K562 (cell line): ENCODE measurements at regions not wholly inside any gene's neighbourhood (a gene's known extent, or its start where the extent isn't known, plus 50 kb on each side); places are given as distances from the start of the nearest gene placed in this dataset.

Experiments used
- ATAC-seq: fragments of 200-7000 bp; cut with Tn5 transposase; 3 replicates; pipeline ENCODE4 v1.9.1; 2020; ENCODE audit warnings: moderate library complexity
- BruUV-seq: library from RNA; stranded (reverse); fragments of 400-500 nt; replicated peaks from 2 replicates; lab custom pipeline; 2021; lab: Mats Ljungman, UMichigan
- CTCF ChIA-PET: fragments of 300-600 bp; formaldehyde crosslinking; extraction: SDS; loops from one replicate; lab custom pipeline; 2021; ENCODE audit warnings: low intra/inter-chr PET ratio; lab: Yijun Ruan, JAX
- POLR2A ChIA-PET: fragments of 300-600, 350-650 bp; sonication (Branson Sonifier 250); formaldehyde crosslinking; extraction: SDS; loops from one replicate; lab custom pipeline; 2021; ENCODE audit warnings: antibody characterized with exemption, inconsistent platforms; lab: Yijun Ruan, JAX
- DNase-seq, 4 experiments: peaks; one replicate each; pipeline versions ENCODE4 v3.0.0 to v3.0.0-alpha.2; 2011 to 2018; ENCODE audit warnings: low spot score in 3 of 4, mixed read lengths in 3 of 4; ENCODE audit errors: extremely low read depth in 1 of 4
- FAIRE-seq: peaks from 2 replicates; lab custom pipeline; 2011; peaks lifted over from hg19 to GRCh38; lab: Jason Lieb, UNC
- H2AFZ ChIP-seq: 2 replicates; pipeline ENCODE4 v1.6.0; 2011; ENCODE audit warnings: low read depth, low read length, control low read depth, inconsistent platforms
- H3K27ac ChIP-seq: fragments of 200-600 bp; 3 replicates; pipeline ENCODE4 v1.8.0; 2011; ENCODE audit warnings: low read depth, mild to moderate bottlenecking, control low read depth, inconsistent platforms, low read length, moderate library complexity, mixed read lengths; ENCODE audit errors: extremely low read depth
- H3K27me3 ChIP-seq, 2 experiments: fragments of 300-600 bp in 1 of 2; 2 replicates in 1 of 2; 3 replicates in 1 of 2; pipeline versions ENCODE4 v1.6.0 to v1.8.0; 2011; ENCODE audit warnings: inconsistent platforms in 2 of 2, low read length in 2 of 2, mild to moderate bottlenecking in 1 of 2, mixed read lengths in 1 of 2, moderate library complexity in 1 of 2; ENCODE audit not compliant: control insufficient read depth in 2 of 2, insufficient read depth in 2 of 2
- H3K36me3 ChIP-seq: fragments of 300-600 bp; 3 replicates; pipeline ENCODE4 v1.8.0; 2011; ENCODE audit warnings: mild to moderate bottlenecking, low read length, inconsistent platforms; ENCODE audit not compliant: control insufficient read depth, insufficient read depth
- H3K4me1 ChIP-seq, 2 experiments: fragments of 200-600 bp in 1 of 2; replicated peaks in 1 of 2; 2 replicates in 1 of 2; 3 replicates in 1 of 2; pipeline versions ENCODE4 v1.5.1 to v1.8.0; 2011; ENCODE audit warnings: inconsistent platforms in 2 of 2, low read length in 2 of 2, mild to moderate bottlenecking in 1 of 2, mixed read lengths in 1 of 2, moderate library complexity in 1 of 2; ENCODE audit not compliant: control insufficient read depth in 2 of 2, insufficient read depth in 2 of 2
- H3K4me2 ChIP-seq: 2 replicates; pipeline ENCODE4 v1.6.1; 2011; ENCODE audit warnings: low read length, control low read depth, inconsistent platforms, mixed read lengths; ENCODE audit not compliant: insufficient read depth
- H3K4me3 ChIP-seq: fragments of 200-600 bp; sonication (generic), shearing (Covaris generic); 2 replicates; pipeline ENCODE4 v1.5.1; 2016; ENCODE audit warnings: control low read depth, inconsistent platforms
- H3K79me2 ChIP-seq: fragments of 200-600 bp; 3 replicates; pipeline ENCODE4 v1.8.0; 2011; ENCODE audit warnings: low read length, inconsistent platforms; ENCODE audit not compliant: control insufficient read depth, insufficient read depth
- H3K9ac ChIP-seq, 2 experiments: 2 replicates each; pipeline versions ENCODE4 v1.6.0 to v1.6.1; 2011; ENCODE audit warnings: low read depth in 2 of 2, low read length in 2 of 2, control low read depth in 1 of 2, inconsistent platforms in 1 of 2, mild to moderate bottlenecking in 1 of 2, mixed read lengths in 1 of 2; ENCODE audit not compliant: insufficient read depth in 1 of 2
- H3K9me1 ChIP-seq: one replicate; pipeline ENCODE4 v1.6.0; 2011; ENCODE audit warnings: inconsistent platforms, mild to moderate bottlenecking, low read length, moderate library complexity; ENCODE audit not compliant: control insufficient read depth, insufficient read depth
- H3K9me3 ChIP-seq: replicated peaks from 2 replicates; pipeline ENCODE4 v1.5.1; 2011; ENCODE audit warnings: low read depth, low read length, inconsistent platforms; ENCODE audit not compliant: control insufficient read depth, insufficient read depth
- H4K20me1 ChIP-seq: replicated peaks from 2 replicates; pipeline ENCODE4 v1.6.1; 2011; ENCODE audit warnings: low read length, inconsistent platforms, mixed read lengths; ENCODE audit not compliant: control insufficient read depth, insufficient read depth
- KAT2B ChIP-seq: IDR thresholded peaks from one replicate; pipeline ENCODE4 v1.6.1; 2012; ENCODE audit warnings: low read depth, mild to moderate bottlenecking, control low read depth, inconsistent platforms, low read length, moderate library complexity
- NRF1 ChIP-seq, 2 experiments: fragments of 450-650 bp; IDR thresholded peaks in 1 of 2; conservative IDR thresholded peaks in 1 of 2; 2 replicates each; pipeline ENCODE4 v1.6.1; 2014; ENCODE audit warnings: mild to moderate bottlenecking in 2 of 2
- ZNF133 ChIP-seq: fragments of 250-450 bp; sonication (Bioruptor Pico); IDR thresholded peaks from 2 replicates; pipeline ENCODE4 v1.4.0; 2020; ENCODE audit warnings: mild to moderate bottlenecking
- WGBS: fragments of 100-300 bp; shearing (Covaris generic); methylation state at CpG from one replicate; pipeline ENCODE4 v1.1.6; 2016; ENCODE audit warnings: low coverage, mixed read lengths; ENCODE audit not compliant: insufficient coverage; ENCODE audit errors: missing lambda C conversion rate; 5-methylcytosine and 5-hydroxymethylcytosine counted together
- in situ Hi-C: fragments of 300-500 bp; cut with MboI; formaldehyde crosslinking; loops from 4 replicates; pipeline ENCODE4 v1.15.0; 2018; ENCODE audit warnings: inconsistent platforms, mixed read lengths
- intact Hi-C: fragments of 100-400 bp; cut with micrococcal nuclease; formaldehyde crosslinking; loops from 2 replicates; pipeline ENCODE4 v1.14.2; 2022
- TF ChIP-seq, protein P1 (sequence below): sonication (generic); IDR thresholded peaks from 2 replicates; pipeline ENCODE4 v1.6.1; 2016

DNA sequence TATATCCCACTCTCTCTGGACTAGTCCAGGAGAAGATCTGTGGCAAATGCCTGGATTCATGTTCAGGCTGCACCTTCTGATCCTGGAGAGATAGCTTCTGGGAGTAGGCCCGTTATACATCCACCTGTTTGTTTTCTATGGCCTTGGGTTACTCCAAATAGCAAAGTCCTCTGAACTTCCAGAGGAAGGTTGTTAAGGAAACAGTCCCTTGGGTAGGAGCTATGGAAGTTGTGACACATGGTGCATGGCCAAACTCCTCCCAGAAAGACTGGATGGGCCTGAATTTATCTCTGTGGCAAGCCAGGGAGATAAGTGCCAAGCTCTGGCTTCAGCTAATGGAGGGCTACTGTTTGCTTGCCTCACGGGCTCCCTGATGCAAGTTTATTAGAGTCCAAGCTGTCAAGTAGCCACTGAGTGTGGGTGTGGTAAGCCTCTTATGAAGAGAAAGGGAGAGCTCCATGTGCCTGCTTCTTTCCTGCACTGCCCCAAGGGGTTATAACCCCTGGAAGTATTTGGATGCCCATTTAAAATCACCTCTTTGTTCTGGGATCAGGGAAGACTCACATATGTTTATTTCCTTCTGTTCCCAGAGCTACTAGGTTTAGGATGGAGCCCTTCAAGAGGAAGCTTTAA lies 328.7 kb upstream of the ATP11B start:
- intact Hi-C loops (no loop called here), in situ Hi-C loops (no loop called here)
- Histone ChIP-seq H3K4me3 (no peak overlapping the region), H3K4me2 (no peak overlapping the region), H3K79me2 (no peaks in the 10 kb centered on the region), H3K27me3 (no peaks in the 10 kb centered on the region), H3K9ac (no peak overlapping the region; a peak in 1 of 4 replicates), H4K20me1 (no peaks in the 10 kb centered on the region), H3K36me3 (no peaks in the 10 kb centered on the region), H3K9me3 (no peaks in the 10 kb centered on the region), H2AFZ (no peak overlapping the region), H3K4me1 (peaks cover 0 to 9% of the 10 kb centered on the region in 2 experiments; a peak in 2 of 5 replicates), H3K9me1 (no peaks in the 10 kb centered on the region), H3K27ac (no peak overlapping the region)
- FAIRE-seq = no peak
- TF ChIP-seq ZNF133 (CRISPR knock-in tag) (no peak), KAT2B (no peak), NRF1 (conservative IDR thresholded peaks at IDR 0.05 in 1 of 2, IDR thresholded peaks at IDR 0.05 in 1 of 2) (no peak)
- TF ChIP-seq, protein P1, sequence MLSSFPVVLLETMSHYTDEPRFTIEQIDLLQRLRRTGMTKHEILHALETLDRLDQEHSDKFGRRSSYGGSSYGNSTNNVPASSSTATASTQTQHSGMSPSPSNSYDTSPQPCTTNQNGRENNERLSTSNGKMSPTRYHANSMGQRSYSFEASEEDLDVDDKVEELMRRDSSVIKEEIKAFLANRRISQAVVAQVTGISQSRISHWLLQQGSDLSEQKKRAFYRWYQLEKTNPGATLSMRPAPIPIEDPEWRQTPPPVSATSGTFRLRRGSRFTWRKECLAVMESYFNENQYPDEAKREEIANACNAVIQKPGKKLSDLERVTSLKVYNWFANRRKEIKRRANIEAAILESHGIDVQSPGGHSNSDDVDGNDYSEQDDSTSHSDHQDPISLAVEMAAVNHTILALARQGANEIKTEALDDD = no peak
- POLR2A ChIA-PET = interaction anchor here (0.6 to 0.7 kb wide), 3 partner anchors 16 to 85 kb away, joined by 3 read pairs; no protein-coding TSS in a partner anchor
- ATAC-seq = no peak
- CTCF ChIA-PET = no interaction called here
- DNase-seq = no peak
- no TSS peak for BruUV-seq
- WGBS = 37% methylated on average over 2 of the region's 2 CpGs
